Activated CD8-positive, alpha-beta T cell treated with anti-CD3 and anti-CD28 coated beads, Interleukin-2, amount 10 ng/mL, durations not matched to agents 7 days and 5 days (primary cell): ENCODE measurements at regions not wholly inside any gene's neighbourhood (a gene's known extent, or its start where the extent isn't known, plus 50 kb on each side); places are given as distances from the start of the nearest gene placed in this dataset.

Experiments used
- ATAC-seq: fragments of 150-1000 bp; cut with Tn5 transposase; one replicate; pipeline ENCODE4 v1.10.0; 2021; ENCODE audit warnings: moderate library complexity
- CTCF ChIA-PET: fragments of 350-600 bp; sonication (Branson Sonifier 250); formaldehyde crosslinking; loops from one replicate; lab custom pipeline; 2021; ENCODE audit warnings: antibody characterized with exemption; lab: Charles Lee
- POLR2A ChIA-PET: fragments of 350-600 bp; sonication (Branson Sonifier 250); formaldehyde crosslinking; loops from one replicate; lab custom pipeline; 2021; ENCODE audit warnings: antibody characterized with exemption; lab: Charles Lee
- DNase-seq: peaks from one replicate; pipeline ENCODE4 v3.0.0-alpha.2; 2020
- H3K27ac Mint-ChIP-seq: one replicate; pipeline ENCODE4 v1.8.0; 2021; ENCODE audit warnings: mild to moderate bottlenecking, mixed read lengths
- H3K27me3 Mint-ChIP-seq: one replicate; pipeline ENCODE4 v1.8.0; 2021; ENCODE audit warnings: low read depth, mixed read lengths
- H3K36me3 Mint-ChIP-seq: one replicate; pipeline ENCODE4 v1.8.0; 2021; ENCODE audit warnings: low read depth, mixed read lengths
- H3K4me1 Mint-ChIP-seq: one replicate; pipeline ENCODE4 v1.8.0; 2021; ENCODE audit warnings: low read depth, mixed read lengths
- H3K4me3 Mint-ChIP-seq: one replicate; pipeline ENCODE4 v1.8.0; 2021; ENCODE audit warnings: mild to moderate bottlenecking, mixed read lengths
- H3K9me3 Mint-ChIP-seq: one replicate; pipeline ENCODE4 v1.8.0; 2022; ENCODE audit warnings: mixed read lengths; ENCODE audit not compliant: insufficient read depth

DNA sequence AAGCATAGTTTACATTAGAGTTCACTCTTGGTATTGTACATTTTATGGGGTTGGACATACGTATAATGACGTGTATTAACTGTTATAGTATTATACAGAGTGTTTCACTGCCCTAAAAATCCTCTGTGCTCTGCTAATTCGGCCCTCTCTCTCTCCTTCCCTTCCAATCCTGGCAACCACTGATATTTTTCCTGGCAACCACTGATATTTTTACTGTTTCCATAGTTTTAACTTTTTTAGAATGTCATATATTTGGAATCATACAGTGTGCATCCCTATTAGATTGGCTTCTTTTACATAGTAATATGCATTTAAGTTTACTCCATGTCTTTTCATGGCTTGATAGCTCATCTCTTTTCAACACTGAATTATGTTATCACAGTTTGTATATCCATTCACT is 526.7 kb downstream of the RIT2 start:
- H3K27ac Mint-ChIP-seq: no peak overlapping the region
- no peak for DNase-seq
- POLR2A ChIA-PET: no interaction called here
- CTCF ChIA-PET: no interaction called here
- no peak for ATAC-seq
- H3K36me3 Mint-ChIP-seq: no peaks in the 10 kb centered on the region
- H3K27me3 Mint-ChIP-seq: no peaks in the 10 kb centered on the region
- no peak overlapping the region for H3K4me3 Mint-ChIP-seq
- H3K9me3 Mint-ChIP-seq: no peaks in the 10 kb centered on the region
- H3K4me1 Mint-ChIP-seq: no peaks in the 10 kb centered on the region

DNA sequence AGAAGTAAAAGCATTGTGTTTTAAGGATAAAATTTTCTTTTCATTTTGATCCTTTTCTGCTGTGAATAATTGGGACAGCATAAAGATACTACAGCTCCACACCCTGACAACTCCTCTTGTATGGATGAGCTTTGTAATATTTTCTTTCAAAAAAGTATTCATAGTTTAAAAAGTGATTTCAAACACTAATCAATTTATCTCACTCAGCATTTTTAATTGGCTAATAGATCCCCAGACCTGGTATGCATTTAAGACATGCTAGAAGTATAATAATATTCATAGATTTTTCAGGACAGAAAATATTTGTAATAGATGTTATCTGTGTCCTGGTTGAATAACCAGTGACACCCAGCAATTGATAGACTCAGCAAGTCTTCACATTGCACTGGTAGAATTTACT is 510.7 kb downstream of the RIT2 start:
- Mint-ChIP-seq H3K27me3 (no peaks in the 10 kb centered on the region), H3K4me1 (no peaks in the 10 kb centered on the region), H3K4me3 (no peak overlapping the region), H3K9me3 (peaks cover 4% of the 10 kb centered on the region), H3K27ac (no peak overlapping the region), H3K36me3 (no peaks in the 10 kb centered on the region)
- no peak for DNase-seq
- ATAC-seq: no peak
- ChIA-PET POLR2A (no interaction called here), CTCF (no interaction called here)

- Mint-ChIP-seq H3K9me3 (peaks cover 4% of the 10 kb centered on the region), H3K4me1 (no peaks in the 10 kb centered on the region), H3K36me3 (no peaks in the 10 kb centered on the region), H3K4me3 (no peak overlapping the region), H3K27me3 (no peaks in the 10 kb centered on the region), H3K27ac (no peak overlapping the region)
- POLR2A ChIA-PET: no interaction called here
- ATAC-seq (no peak), DNase-seq (no peak)
- CTCF ChIA-PET: no interaction called here
These were observed 508.5 kb downstream of the RIT2 start for GRCh38 chr18:42606886-42607495.

- H3K27ac Mint-ChIP-seq: no peak overlapping the region
- CTCF ChIA-PET: no interaction called here
These were observed 504.4 kb downstream of the RIT2 start for GRCh38 chr18:42611134-42611533.

DNA sequence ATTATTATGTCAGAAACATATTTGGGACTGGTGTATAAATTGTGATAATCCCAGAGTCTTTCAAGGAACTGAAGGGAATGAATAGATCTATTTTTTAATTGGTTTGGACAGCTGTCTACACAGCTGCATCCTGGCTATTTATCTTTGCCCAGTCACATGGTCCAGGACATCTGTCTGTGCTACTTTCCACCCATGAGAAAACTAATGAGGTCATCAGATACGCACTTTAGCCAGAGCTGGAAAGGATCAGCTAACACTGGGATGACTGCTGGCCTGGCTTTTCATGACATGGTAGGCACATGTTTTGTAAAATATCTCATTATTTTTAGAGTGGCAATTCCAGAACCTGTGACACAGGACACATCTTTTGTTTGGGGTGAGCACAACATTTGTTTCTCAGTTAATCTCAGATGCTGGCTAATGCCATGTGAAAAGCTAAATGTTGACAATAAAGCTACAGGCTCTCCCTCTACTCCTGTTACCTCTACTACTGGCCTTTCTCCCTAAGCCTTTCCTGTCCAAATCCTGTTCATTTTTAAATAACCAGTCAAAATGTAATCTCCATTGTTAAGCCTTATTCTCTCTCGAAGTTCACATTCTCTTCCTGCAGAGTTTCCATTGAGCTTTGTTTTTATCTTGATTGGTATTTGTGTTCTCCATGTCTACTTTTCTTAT is 500.7 kb downstream of the RIT2 start:
- H3K9me3 Mint-ChIP-seq: no peaks in the 10 kb centered on the region
- H3K4me1 Mint-ChIP-seq: no peaks in the 10 kb centered on the region
- no peak overlapping the region for H3K27ac Mint-ChIP-seq
- H3K4me3 Mint-ChIP-seq: no peak overlapping the region
- ChIA-PET POLR2A (no interaction called here), CTCF (no interaction called here)
- no peaks in the 10 kb centered on the region for H3K36me3 Mint-ChIP-seq
- no peak for ATAC-seq
- no peak for DNase-seq
- H3K27me3 Mint-ChIP-seq: no peaks in the 10 kb centered on the region

More at GRCh38 chr18:42611134-42611533, 504.4 kb downstream of the RIT2 start:
- DNase-seq (no peak), ATAC-seq (no peak)
- Mint-ChIP-seq H3K4me3 (no peak overlapping the region), H3K27me3 (no peaks in the 10 kb centered on the region), H3K36me3 (no peaks in the 10 kb centered on the region), H3K4me1 (no peaks in the 10 kb centered on the region), H3K9me3 (peaks cover 4% of the 10 kb centered on the region)
- POLR2A ChIA-PET: no interaction called here

- ChIA-PET CTCF (no interaction called here), POLR2A (no interaction called here)
- DNase-seq: no peak
- Mint-ChIP-seq H3K36me3 (no peaks in the 10 kb centered on the region), H3K4me1 (no peaks in the 10 kb centered on the region), H3K4me3 (no peak overlapping the region), H3K27ac (no peak overlapping the region), H3K27me3 (no peaks in the 10 kb centered on the region), H3K9me3 (no peaks in the 10 kb centered on the region)
- no peak for ATAC-seq
These were observed 498.3 kb downstream of the RIT2 start for GRCh38 chr18:42617221-42617620.

GRCh38 chr18:42619771-42620170 is 495.7 kb downstream of the RIT2 start:
- ChIA-PET CTCF (no interaction called here), POLR2A (no interaction called here)
- no peak overlapping the region for H3K4me3 Mint-ChIP-seq
- no peak for DNase-seq
- ATAC-seq: no peak
- no peaks in the 10 kb centered on the region for H3K27me3 Mint-ChIP-seq
- H3K9me3 Mint-ChIP-seq: peaks cover 2% of the 10 kb centered on the region
- H3K4me1 Mint-ChIP-seq: no peaks in the 10 kb centered on the region
- H3K36me3 Mint-ChIP-seq: no peaks in the 10 kb centered on the region
- no peak overlapping the region for H3K27ac Mint-ChIP-seq

DNA sequence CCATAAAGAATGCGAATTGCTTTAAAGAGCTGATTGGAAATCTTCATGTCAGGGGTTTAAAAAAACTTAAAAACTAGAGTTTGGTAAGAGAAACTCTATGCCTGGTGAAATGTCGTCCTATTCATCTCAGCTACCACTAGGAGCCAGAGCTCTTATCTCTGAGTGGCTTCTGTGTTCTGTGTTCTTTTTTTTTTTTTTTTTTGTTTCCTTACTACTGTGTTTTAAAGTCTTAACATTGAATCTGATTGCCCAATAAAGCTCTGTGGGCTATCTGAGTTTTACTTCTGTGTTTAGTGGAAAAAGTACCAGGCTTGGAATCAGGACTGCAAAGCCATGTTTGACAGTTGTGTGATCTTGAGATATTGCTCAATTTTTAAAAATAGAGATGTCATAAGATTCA is 494.8 kb downstream of the RIT2 start:
- ChIA-PET CTCF (no interaction called here), POLR2A (no interaction called here)
- H3K4me3 Mint-ChIP-seq: no peak overlapping the region
- H3K4me1 Mint-ChIP-seq: no peaks in the 10 kb centered on the region
- H3K9me3 Mint-ChIP-seq: peaks cover 3% of the 10 kb centered on the region
- ATAC-seq: no peak
- no peak overlapping the region for H3K27ac Mint-ChIP-seq
- no peaks in the 10 kb centered on the region for H3K36me3 Mint-ChIP-seq
- DNase-seq: no peak
- H3K27me3 Mint-ChIP-seq: no peaks in the 10 kb centered on the region

GRCh38 chr18:42623935-42624334 is 491.6 kb downstream of the RIT2 start:
- Mint-ChIP-seq H3K9me3 (peaks cover 3% of the 10 kb centered on the region), H3K36me3 (no peaks in the 10 kb centered on the region), H3K27me3 (no peaks in the 10 kb centered on the region), H3K4me1 (no peaks in the 10 kb centered on the region), H3K27ac (no peak overlapping the region), H3K4me3 (no peak overlapping the region)
- no peak for DNase-seq
- ATAC-seq: no peak
- ChIA-PET POLR2A (no interaction called here), CTCF (no interaction called here)

DNA sequence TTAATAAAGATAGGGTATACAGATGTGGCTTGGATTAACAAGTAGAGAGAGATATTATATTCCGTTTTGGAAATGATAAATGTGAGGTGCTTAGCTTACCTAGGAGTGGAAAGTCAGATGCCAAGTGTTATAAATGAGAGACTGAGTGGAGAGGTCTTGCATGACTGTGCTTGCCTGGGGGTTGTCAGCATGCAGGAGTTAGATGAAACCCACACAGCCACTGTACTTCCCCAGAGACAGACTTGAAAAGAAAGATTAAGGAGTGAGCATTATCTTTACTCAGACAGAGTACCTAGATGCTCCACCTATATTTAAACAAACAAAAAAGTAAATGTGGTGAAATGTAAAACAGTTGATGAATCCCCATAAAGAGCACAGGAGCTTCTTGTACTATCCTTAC is 482.7 kb downstream of the RIT2 start:
- CTCF ChIA-PET: no interaction called here
- H3K4me3 Mint-ChIP-seq: no peak overlapping the region
- no peak for ATAC-seq
- H3K9me3 Mint-ChIP-seq: peaks cover 10% of the 10 kb centered on the region
- DNase-seq: no peak
- H3K27ac Mint-ChIP-seq: no peak overlapping the region
- POLR2A ChIA-PET: no interaction called here
- no peaks in the 10 kb centered on the region for H3K27me3 Mint-ChIP-seq
- no peaks in the 10 kb centered on the region for H3K4me1 Mint-ChIP-seq
- H3K36me3 Mint-ChIP-seq: no peaks in the 10 kb centered on the region

GRCh38 chr18:42635378-42636048 is 480.0 kb downstream of the RIT2 start:
- no peaks in the 10 kb centered on the region for H3K4me1 Mint-ChIP-seq
- H3K4me3 Mint-ChIP-seq: no peak overlapping the region
- DNase-seq (no peak), ATAC-seq (no peak)
- H3K27me3 Mint-ChIP-seq: no peaks in the 10 kb centered on the region
- peaks cover 9% of the 10 kb centered on the region for H3K9me3 Mint-ChIP-seq
- ChIA-PET CTCF (no interaction called here), POLR2A (no interaction called here)
- H3K36me3 Mint-ChIP-seq: no peaks in the 10 kb centered on the region
- no peak overlapping the region for H3K27ac Mint-ChIP-seq

DNA sequence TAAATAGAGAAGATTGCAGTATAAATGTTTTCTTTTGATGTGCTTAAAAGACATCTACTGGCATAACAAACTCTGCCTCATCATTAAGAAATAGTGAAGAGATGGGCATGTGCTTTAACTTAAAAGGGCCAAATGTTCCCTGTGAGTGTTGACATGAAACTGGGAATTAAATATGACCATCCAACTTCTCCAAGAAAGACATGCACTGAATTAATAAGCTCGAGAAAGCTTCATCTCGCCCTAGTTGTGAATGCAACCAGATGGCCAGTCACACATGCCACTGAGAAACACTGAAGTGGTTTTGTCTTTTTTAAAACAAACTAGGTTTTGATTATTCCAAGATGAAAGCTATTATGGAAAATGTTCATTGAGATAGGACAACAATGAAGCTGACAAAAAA is 479.2 kb downstream of the RIT2 start:
- no peak overlapping the region for H3K4me3 Mint-ChIP-seq
- ChIA-PET CTCF (no interaction called here), POLR2A (no interaction called here)
- H3K36me3 Mint-ChIP-seq: no peaks in the 10 kb centered on the region
- DNase-seq (no peak), ATAC-seq (no peak)
- no peak overlapping the region for H3K27ac Mint-ChIP-seq
- no peaks in the 10 kb centered on the region for H3K4me1 Mint-ChIP-seq
- H3K9me3 Mint-ChIP-seq: peaks cover 9% of the 10 kb centered on the region
- H3K27me3 Mint-ChIP-seq: no peaks in the 10 kb centered on the region
